Bronchial epithelial cell (primary cell): ENCODE measurements at regions not wholly inside any gene's neighbourhood (a gene's known extent, or its start where the extent isn't known, plus 50 kb on each side); places are given as distances from the start of the nearest gene placed in this dataset.

Experiments
- DNase-seq: peaks from one replicate; pipeline ENCODE4 v3.0.0-alpha.2; 2010; ENCODE audit warnings: low read depth
- FAIRE-seq: peaks from 2 replicates; lab custom pipeline; 2011; peaks lifted over from hg19 to GRCh38; lab: Jason Lieb, UNC
- H3K27me3 ChIP-seq: 2 replicates; pipeline ENCODE4 v1.5.1; 2011; ENCODE audit warnings: low read length; ENCODE audit not compliant: control insufficient read depth, insufficient read depth
- H3K36me3 ChIP-seq: 2 replicates; pipeline ENCODE4 v1.5.1; 2011; ENCODE audit warnings: low read length; ENCODE audit not compliant: control insufficient read depth, insufficient read depth
- H3K4me3 ChIP-seq: 2 replicates; pipeline ENCODE4 v1.5.1; 2011; ENCODE audit warnings: mild to moderate bottlenecking, low read depth, low read length, control low read depth
- CTCF ChIP-seq: IDR thresholded peaks from 2 replicates; pipeline ENCODE4 v1.5.1; 2011; ENCODE audit warnings: mild to moderate bottlenecking, moderate library complexity, low read length, control low read depth, inconsistent platforms; ENCODE audit not compliant: insufficient read depth, severe bottlenecking

GRCh38 chr9:12956261-12956660 lies 181.4 kb downstream of the LURAP1L start:
- no peak for TF ChIP-seq CTCF
- Histone ChIP-seq H3K4me3 (no peak overlapping the region), H3K27me3 (no peaks in the 10 kb centered on the region), H3K36me3 (no peaks in the 10 kb centered on the region)
- FAIRE-seq (no peak), DNase-seq (no peak)

GRCh38 chr9:12956805-12957204 lies 182.0 kb downstream of the LURAP1L start:
- Histone ChIP-seq H3K36me3 (no peaks in the 10 kb centered on the region), H3K4me3 (no peak overlapping the region), H3K27me3 (no peaks in the 10 kb centered on the region)
- peak; percentile 33 for DNase-seq
- TF ChIP-seq CTCF, result no peak
- FAIRE-seq, result no peak

- DNase-seq (no peak), FAIRE-seq (no peak)
- H3K27me3 ChIP-seq, result no peaks in the 10 kb centered on the region
- no peaks in the 10 kb centered on the region for H3K36me3 ChIP-seq
- H3K4me3 ChIP-seq, result no peak overlapping the region
- no peak for TF ChIP-seq CTCF
These were observed 183.5 kb downstream of the LURAP1L start for GRCh38 chr9:12958279-12958678.

GRCh38 chr9:12958708-12959107 lies 183.9 kb downstream of the LURAP1L start:
- FAIRE-seq (no peak), DNase-seq (no peak)
- Histone ChIP-seq H3K36me3 (no peaks in the 10 kb centered on the region), H3K27me3 (no peaks in the 10 kb centered on the region), H3K4me3 (no peak overlapping the region)
- no peak for TF ChIP-seq CTCF

- TF ChIP-seq CTCF, result no peak
- Histone ChIP-seq H3K27me3 (no peaks in the 10 kb centered on the region), H3K36me3 (no peaks in the 10 kb centered on the region), H3K4me3 (no peak overlapping the region)
- DNase-seq (peak; percentile 63), FAIRE-seq (no peak)
These were observed 186.5 kb downstream of the LURAP1L start for GRCh38 chr9:12961276-12961809.

- no peak overlapping the region for H3K4me3 ChIP-seq
- DNase-seq, result no peak
- TF ChIP-seq CTCF, result no peak
- no peak for FAIRE-seq
- no peaks in the 10 kb centered on the region for H3K27me3 ChIP-seq
- H3K36me3 ChIP-seq, result no peaks in the 10 kb centered on the region
These were observed 188.7 kb downstream of the LURAP1L start for GRCh38 chr9:12963537-12963936.
